Transverse colon (tissue), 4 donors: ENCODE measurements at regions not wholly inside any gene's neighbourhood (a gene's known extent, or its start where the extent isn't known, plus 50 kb on each side); places are given as distances from the start of the nearest gene placed in this dataset.

ENCODE experiments used
- DNase-seq: peaks from one replicate; pipeline ENCODE4 v3.0.0-alpha.2; 2019
- H3K27ac ChIP-seq, 4 donors: fragments of 200-600 bp; sonication (generic); 2 replicates each; pipeline ENCODE4 v1.5.1; 2016 to 2018; ENCODE audit warnings: inconsistent platforms in 4 of 4
- H3K27me3 ChIP-seq: fragments of 200-600 bp; sonication (generic); 2 replicates; pipeline ENCODE4 v1.5.1; 2017; ENCODE audit warnings: inconsistent platforms
- H3K36me3 ChIP-seq, 4 donors: fragments of 200-600 bp; sonication (generic); 2 replicates each; pipeline ENCODE4 v1.5.1; 2017 to 2019; ENCODE audit warnings: inconsistent platforms in 4 of 4
- H3K4me1 ChIP-seq, 4 donors: fragments of 200-600 bp; sonication (generic); 2 replicates each; pipeline ENCODE4 v1.5.1; 2017 to 2020; ENCODE audit warnings: inconsistent platforms in 4 of 4
- H3K4me3 ChIP-seq, 4 donors: fragments of 200-600 bp; sonication (generic); 1 replicate in 1 of 4; 2 replicates in 3 of 4; pipeline versions ENCODE4 v1.5.1 to v1.6.1; 2017 to 2019; ENCODE audit warnings: inconsistent platforms in 4 of 4
- H3K9me3 ChIP-seq, 2 donors: fragments of 200-600 bp; sonication (generic); 2 replicates each; pipeline ENCODE4 v1.5.1; 2017 to 2019; ENCODE audit warnings: inconsistent platforms in 2 of 2
- EP300 ChIP-seq: sonication (generic); formaldehyde crosslinking; IDR thresholded peaks from one replicate; pipeline ENCODE4 v1.6.1; 2017; ENCODE audit warnings: antibody characterized with exemption, low read depth
- POLR2A ChIP-seq: fragments of 450-650 bp; IDR thresholded peaks from one replicate; pipeline ENCODE4 v1.6.1; 2016; ENCODE audit warnings: antibody characterized with exemption, mild to moderate bottlenecking, moderate library complexity
- POLR2AphosphoS5 ChIP-seq, 3 donors: sonication (generic); formaldehyde crosslinking; IDR thresholded peaks; one replicate each; pipeline ENCODE4 v1.6.1; 2016; ENCODE audit warnings: antibody characterized with exemption in 3 of 3
- WGBS, 2 donors: methylation state at CpG; one replicate each; pipeline ENCODE4 v1.1.5; 2018; ENCODE audit warnings: low coverage in 1 of 2; 5-methylcytosine and 5-hydroxymethylcytosine counted together
- in situ Hi-C, 4 donors: fragments of 200-750 bp; cut with MboI; loops; one replicate each; pipeline versions ENCODE4 v1.15.0 to v1.15.1; 2017; ENCODE audit warnings: low sequenced_read_pairs in 3 of 4, low pct_ligation_motif_present in 1 of 4, low pct_unique_long_range_greater_than_20kb in 1 of 4
- intact Hi-C: fragments of 100-400 bp; cut with DNase I; formaldehyde crosslinking; loops from one replicate; pipeline ENCODE4 v1.15.1; 2023; ENCODE audit warnings: low total_unique reads
- TF ChIP-seq, protein P1 (sequence below), 5 experiments: fragments of 200-600 bp in 3 of 5; fragments of 450-650 bp in 2 of 5; sonication (generic) in 3 of 5; IDR thresholded peaks; 1 replicate in 2 of 5; 2 replicates in 3 of 5; pipeline ENCODE4 v1.5.1; 2016 to 2017; ENCODE audit warnings: antibody characterized with exemption in 5 of 5, inconsistent platforms in 3 of 5, mild to moderate bottlenecking in 2 of 5, moderate library complexity in 1 of 5

DNA sequence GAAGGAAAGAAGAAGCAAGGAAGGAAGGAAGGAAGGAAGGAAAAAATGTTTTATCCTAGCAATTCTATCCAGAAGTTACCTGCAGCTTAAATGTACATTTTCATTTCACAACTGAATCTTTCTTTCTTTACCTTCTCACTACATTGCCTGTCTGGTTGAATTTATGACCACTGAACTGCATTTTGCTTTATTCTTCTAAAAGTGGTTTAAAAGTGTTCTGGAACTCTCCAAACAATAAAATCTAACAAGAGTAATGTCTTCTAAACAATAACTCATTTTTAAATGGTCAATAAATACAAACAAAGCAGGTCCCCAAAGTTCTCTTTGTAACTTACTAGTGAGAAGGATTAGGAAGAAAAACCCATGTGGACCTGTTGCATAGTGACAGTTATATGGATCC, 587.5 kb upstream of the NEGR1 start:
- no peak overlapping the region for H3K27ac ChIP-seq
- intact Hi-C loops = no loop called here
- in situ Hi-C loops = loop anchor here in 1 of 4 donors (10.0 kb wide), 1 partner anchor 65 kb away; no protein-coding TSS in a partner anchor
- H3K4me1 ChIP-seq = no peaks in the 10 kb centered on the region
- H3K27me3 ChIP-seq = no peaks in the 10 kb centered on the region
- H3K9me3 ChIP-seq = no peaks in the 10 kb centered on the region
- no peak overlapping the region for H3K4me3 ChIP-seq
- no peak for DNase-seq
- TF ChIP-seq, protein P1, sequence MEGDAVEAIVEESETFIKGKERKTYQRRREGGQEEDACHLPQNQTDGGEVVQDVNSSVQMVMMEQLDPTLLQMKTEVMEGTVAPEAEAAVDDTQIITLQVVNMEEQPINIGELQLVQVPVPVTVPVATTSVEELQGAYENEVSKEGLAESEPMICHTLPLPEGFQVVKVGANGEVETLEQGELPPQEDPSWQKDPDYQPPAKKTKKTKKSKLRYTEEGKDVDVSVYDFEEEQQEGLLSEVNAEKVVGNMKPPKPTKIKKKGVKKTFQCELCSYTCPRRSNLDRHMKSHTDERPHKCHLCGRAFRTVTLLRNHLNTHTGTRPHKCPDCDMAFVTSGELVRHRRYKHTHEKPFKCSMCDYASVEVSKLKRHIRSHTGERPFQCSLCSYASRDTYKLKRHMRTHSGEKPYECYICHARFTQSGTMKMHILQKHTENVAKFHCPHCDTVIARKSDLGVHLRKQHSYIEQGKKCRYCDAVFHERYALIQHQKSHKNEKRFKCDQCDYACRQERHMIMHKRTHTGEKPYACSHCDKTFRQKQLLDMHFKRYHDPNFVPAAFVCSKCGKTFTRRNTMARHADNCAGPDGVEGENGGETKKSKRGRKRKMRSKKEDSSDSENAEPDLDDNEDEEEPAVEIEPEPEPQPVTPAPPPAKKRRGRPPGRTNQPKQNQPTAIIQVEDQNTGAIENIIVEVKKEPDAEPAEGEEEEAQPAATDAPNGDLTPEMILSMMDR (IDR thresholded peaks at IDR 0.05) = no peak
- no peak for TF ChIP-seq POLR2AphosphoS5 (IDR thresholded peaks at IDR 0.05)
- no peak for TF ChIP-seq EP300
- TF ChIP-seq POLR2A = no peak
- H3K36me3 ChIP-seq = no peaks in the 10 kb centered on the region

GRCh38 chr1:72869441-72869840, 587.1 kb upstream of the NEGR1 start:
- H3K27ac ChIP-seq = no peak overlapping the region
- no peak overlapping the region for H3K4me3 ChIP-seq
- no peaks in the 10 kb centered on the region for H3K36me3 ChIP-seq
- no peaks in the 10 kb centered on the region for H3K4me1 ChIP-seq
- in situ Hi-C loops = loop anchor here in 1 of 4 donors (10.0 kb wide), 1 partner anchor 65 kb away; no protein-coding TSS in a partner anchor
- no peaks in the 10 kb centered on the region for H3K9me3 ChIP-seq
- H3K27me3 ChIP-seq = no peaks in the 10 kb centered on the region
- intact Hi-C loops = no loop called here
- no peak for TF ChIP-seq EP300
- DNase-seq = no peak

- intact Hi-C loops (no loop called here), in situ Hi-C loops (no loop called here)
- TF ChIP-seq POLR2A (no peak), EP300 (no peak), POLR2AphosphoS5 (IDR thresholded peaks at IDR 0.05) (no peak)
- TF ChIP-seq, protein P1 (IDR thresholded peaks at IDR 0.05) = no peak
- Histone ChIP-seq H3K4me3 (no peak overlapping the region), H3K9me3 (no peaks in the 10 kb centered on the region), H3K27ac (no peak overlapping the region), H3K4me1 (no peaks in the 10 kb centered on the region), H3K36me3 (no peaks in the 10 kb centered on the region), H3K27me3 (no peaks in the 10 kb centered on the region)
- 48 to 83% methylated on average over 1 to 4 of the region's 4 CpGs for WGBS, 2 donors
- no peak for DNase-seq
These were observed 569.3 kb upstream of the NEGR1 start for GRCh38 chr1:72851597-72851996.

- Histone ChIP-seq H3K9me3 (no peaks in the 10 kb centered on the region), H3K36me3 (no peaks in the 10 kb centered on the region), H3K4me1 (no peaks in the 10 kb centered on the region), H3K27me3 (no peaks in the 10 kb centered on the region), H3K27ac (no peak overlapping the region), H3K4me3 (no peak overlapping the region)
- in situ Hi-C loops = no loop called here
- intact Hi-C loops = no loop called here
- TF ChIP-seq, protein P1 (IDR thresholded peaks at IDR 0.05) = no peak
- TF ChIP-seq POLR2AphosphoS5 (IDR thresholded peaks at IDR 0.05) (no peak), EP300 (no peak), POLR2A (no peak)
- DNase-seq = no peak
- WGBS, 2 donors = 91 to 97% methylated on average over 3 of the region's 3 CpGs
These were observed 566.7 kb upstream of the NEGR1 start for GRCh38 chr1:72848997-72849396.

DNA sequence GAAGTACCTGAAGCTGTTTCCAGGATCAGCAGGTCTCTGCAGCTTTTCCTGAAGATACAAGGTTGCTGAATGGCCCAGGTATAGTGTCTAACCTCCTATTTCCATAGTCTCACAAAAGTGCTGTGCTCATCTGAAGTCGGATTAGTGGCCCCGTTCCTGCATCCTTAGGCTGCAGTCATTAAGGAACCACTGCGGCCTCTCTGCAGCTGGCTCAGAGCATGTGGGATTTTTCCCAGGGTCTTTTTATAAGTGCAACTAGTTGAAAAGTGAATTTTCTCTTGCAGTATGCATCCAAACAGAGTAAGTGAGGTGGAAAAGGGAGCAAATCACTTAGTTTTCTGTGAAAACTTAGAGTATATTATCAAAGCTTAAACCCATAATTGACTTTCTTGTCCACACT, 565.3 kb upstream of the NEGR1 start:
- TF ChIP-seq POLR2A (no peak), POLR2AphosphoS5 (IDR thresholded peaks at IDR 0.05) (no peak), EP300 (no peak)
- TF ChIP-seq, protein P1 (IDR thresholded peaks at IDR 0.05) = no peak
- Histone ChIP-seq H3K36me3 (no peaks in the 10 kb centered on the region), H3K4me1 (no peaks in the 10 kb centered on the region), H3K9me3 (no peaks in the 10 kb centered on the region), H3K4me3 (no peak overlapping the region), H3K27me3 (no peaks in the 10 kb centered on the region), H3K27ac (no peak overlapping the region)
- in situ Hi-C loops = no loop called here
- intact Hi-C loops = no loop called here
- 81% methylated on average over 3 of the region's 3 CpGs; no CpG with 5 or more reads in 1 of the 2 donors for WGBS, 2 donors
- no peak for DNase-seq
